ENCODE measurements at regions not wholly inside any gene's neighbourhood (a gene's known extent, or its start where the extent isn't known, plus 50 kb on each side); places are given as distances from the start of the nearest gene placed in this dataset.
"Not testable (repeated sequence)": the region's sequence is repeated elsewhere in the genome, so short reads cannot be mapped to it uniquely, and the experiment has no call there.

DNA sequence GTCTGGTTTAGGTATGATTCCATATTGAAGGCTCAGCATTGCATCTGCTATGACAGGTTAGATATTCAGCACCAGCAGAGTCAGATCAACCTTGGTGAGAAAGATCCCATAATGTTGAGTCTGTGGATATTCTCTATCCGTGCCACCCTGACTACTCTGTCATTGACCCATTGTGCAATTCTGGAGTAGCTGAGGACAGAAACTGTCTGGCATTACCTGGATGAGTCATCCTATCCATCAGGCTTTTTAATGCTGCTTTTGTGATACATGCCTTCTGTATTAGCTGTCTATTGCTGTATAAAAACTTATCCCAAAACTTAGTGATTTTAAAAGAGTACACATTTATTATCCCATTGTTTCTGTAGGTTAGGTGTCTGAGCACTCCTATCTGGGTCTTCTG lies 189.1 kb upstream of the FAT3 start:
- WGBS (ENCODE audit: insufficient coverage): 89% methylated on average over 1 of the region's 1 CpG
- Mint-ChIP-seq H3K9me3 (peaks cover 0 to 8% (median 2%) of the 10 kb centered on the region in 7 donors), H3K4me1 (no peaks in the 10 kb centered on the region), H3K36me3 (no peaks in the 10 kb centered on the region), H3K4me3 (no peak overlapping the region), H3K27me3 (ENCODE audit: low read depth in 3 of 3) (peaks cover 0 to 2% (median 0%) of the 10 kb centered on the region in 3 donors), H3K27ac (no peak overlapping the region)
- no peak for DNase-seq
- no peak overlapping the region for H3K4me2 ChIP-seq (replicated peaks; ENCODE audit: extremely low read depth, low read length, poor library complexity, severe bottlenecking)
- H3K27me3 ChIP-seq (ENCODE audit: control insufficient read depth in 2 of 2, insufficient read depth in 2 of 2, low read length in 2 of 2): no peaks in the 10 kb centered on the region
- H3K27ac ChIP-seq (ENCODE audit: low read depth in 1 of 2, low read length in 2 of 2): no peak overlapping the region
- H3K36me3 ChIP-seq (replicated peaks in 1 of 2; ENCODE audit: control insufficient read depth in 1 of 2, insufficient read depth in 2 of 2, low read length in 2 of 2): no peaks in the 10 kb centered on the region
- H3K4me3 ChIP-seq (replicated peaks in 1 of 3; ENCODE audit: low read depth in 2 of 3, low read length in 3 of 3): no peak overlapping the region
- TF ChIP-seq, protein P1, sequence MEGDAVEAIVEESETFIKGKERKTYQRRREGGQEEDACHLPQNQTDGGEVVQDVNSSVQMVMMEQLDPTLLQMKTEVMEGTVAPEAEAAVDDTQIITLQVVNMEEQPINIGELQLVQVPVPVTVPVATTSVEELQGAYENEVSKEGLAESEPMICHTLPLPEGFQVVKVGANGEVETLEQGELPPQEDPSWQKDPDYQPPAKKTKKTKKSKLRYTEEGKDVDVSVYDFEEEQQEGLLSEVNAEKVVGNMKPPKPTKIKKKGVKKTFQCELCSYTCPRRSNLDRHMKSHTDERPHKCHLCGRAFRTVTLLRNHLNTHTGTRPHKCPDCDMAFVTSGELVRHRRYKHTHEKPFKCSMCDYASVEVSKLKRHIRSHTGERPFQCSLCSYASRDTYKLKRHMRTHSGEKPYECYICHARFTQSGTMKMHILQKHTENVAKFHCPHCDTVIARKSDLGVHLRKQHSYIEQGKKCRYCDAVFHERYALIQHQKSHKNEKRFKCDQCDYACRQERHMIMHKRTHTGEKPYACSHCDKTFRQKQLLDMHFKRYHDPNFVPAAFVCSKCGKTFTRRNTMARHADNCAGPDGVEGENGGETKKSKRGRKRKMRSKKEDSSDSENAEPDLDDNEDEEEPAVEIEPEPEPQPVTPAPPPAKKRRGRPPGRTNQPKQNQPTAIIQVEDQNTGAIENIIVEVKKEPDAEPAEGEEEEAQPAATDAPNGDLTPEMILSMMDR (IDR thresholded peaks at IDR 0.05): no peak
- intact Hi-C loops (cut with micrococcal nuclease): no loop called here
- H4K20me1 ChIP-seq (ENCODE audit: insufficient read depth, low read length): no peaks in the 10 kb centered on the region
- H3K4me1 ChIP-seq (ENCODE audit: control insufficient read depth in 1 of 2, insufficient read depth in 2 of 2, low read length in 2 of 2): no peaks in the 10 kb centered on the region
- no peaks in the 10 kb centered on the region for H3K79me2 ChIP-seq (ENCODE audit: insufficient read depth, low read length)
- H2AFZ ChIP-seq (ENCODE audit: insufficient read depth, low read depth, low read length, poor library complexity, severe bottlenecking): no peak overlapping the region
- peaks cover 0 to 4% of the 10 kb centered on the region in 2 donors for H3K9me3 ChIP-seq (replicated peaks in 1 of 2; ENCODE audit: control insufficient read depth in 1 of 2, insufficient read depth in 1 of 2, low read length in 2 of 2)
- no peak overlapping the region for H3K9ac ChIP-seq (ENCODE audit: insufficient read depth, low read length, poor library complexity, severe bottlenecking)

DNA sequence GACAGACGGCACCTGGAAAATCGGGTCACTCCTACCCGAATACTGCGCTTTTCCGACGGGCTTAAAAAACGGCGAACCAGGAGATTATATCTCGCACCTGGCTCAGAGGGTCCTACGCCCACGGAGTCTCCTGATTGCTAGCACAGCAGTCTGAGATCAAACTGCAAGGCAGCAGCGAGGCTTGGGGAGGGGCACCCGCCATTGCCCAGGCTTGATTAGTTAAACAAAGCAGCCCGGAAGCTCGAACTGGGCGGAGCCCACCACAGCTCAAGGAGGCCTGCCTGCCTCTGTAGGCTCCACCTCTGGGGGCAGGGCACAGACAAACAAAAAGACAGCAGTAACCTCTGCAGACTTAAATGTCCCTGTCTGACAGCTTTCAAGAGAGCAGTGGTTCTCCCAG lies 197.5 kb upstream of the FAT3 start:
- H3K79me2 ChIP-seq (ENCODE audit: insufficient read depth, low read length); H3K27ac ChIP-seq (ENCODE audit: low read depth in 1 of 2, low read length in 2 of 2); H3K4me1 Mint-ChIP-seq; H3K36me3 ChIP-seq (replicated peaks in 1 of 2; ENCODE audit: control insufficient read depth in 1 of 2, insufficient read depth in 2 of 2, low read length in 2 of 2); H3K4me3 Mint-ChIP-seq; H3K27ac Mint-ChIP-seq; H3K36me3 Mint-ChIP-seq; DNase-seq; H3K9ac ChIP-seq (ENCODE audit: insufficient read depth, low read length, poor library complexity, severe bottlenecking); H3K27me3 ChIP-seq (ENCODE audit: control insufficient read depth in 2 of 2, insufficient read depth in 2 of 2, low read length in 2 of 2); H3K27me3 Mint-ChIP-seq (ENCODE audit: low read depth in 3 of 3); H3K4me2 ChIP-seq (replicated peaks; ENCODE audit: extremely low read depth, low read length, poor library complexity, severe bottlenecking); H3K4me1 ChIP-seq (ENCODE audit: control insufficient read depth in 1 of 2, insufficient read depth in 2 of 2, low read length in 2 of 2); H3K4me3 ChIP-seq (replicated peaks in 1 of 3; ENCODE audit: low read depth in 2 of 3, low read length in 3 of 3); intact Hi-C loops (cut with micrococcal nuclease); H4K20me1 ChIP-seq (ENCODE audit: insufficient read depth, low read length); H3K9me3 ChIP-seq (replicated peaks in 1 of 2; ENCODE audit: control insufficient read depth in 1 of 2, insufficient read depth in 1 of 2, low read length in 2 of 2); H2AFZ ChIP-seq (ENCODE audit: insufficient read depth, low read depth, low read length, poor library complexity, severe bottlenecking): not testable (repeated sequence)
- WGBS (ENCODE audit: insufficient coverage): 87% methylated on average over 11 of the region's 16 CpGs
- H3K9me3 Mint-ChIP-seq: peaks cover 2 to 15% (median 9%) of the 10 kb centered on the region in 7 donors

All from CD14-positive monocyte (primary cell).